ENCODE measurements at regions not wholly inside any gene's neighbourhood (a gene's known extent, or its start where the extent isn't known, plus 50 kb on each side); places are given as distances from the start of the nearest gene placed in this dataset.
"Not testable (repeated sequence)": the region's sequence is repeated elsewhere in the genome, so short reads cannot be mapped to it uniquely, and the experiment has no call there.

- intact Hi-C loops (cut with micrococcal nuclease; ENCODE audit: unreplicated experiment): no loop called here
- H2AFZ ChIP-seq: no peak overlapping the region
- no peak overlapping the region for H3K27ac ChIP-seq
- no peaks in the 10 kb centered on the region for H4K20me1 ChIP-seq (ENCODE audit: insufficient read depth)
- H3K4me3 ChIP-seq: no peak overlapping the region
- no peaks in the 10 kb centered on the region for H3K27me3 ChIP-seq (ENCODE audit: insufficient read depth, low read depth)
- CTCF ChIA-PET: no interaction called here
- no peaks in the 10 kb centered on the region for H3K4me1 ChIP-seq (replicated peaks; ENCODE audit: insufficient read depth)
- no peaks in the 10 kb centered on the region for H3K36me3 ChIP-seq (ENCODE audit: low read depth)
- TF ChIP-seq, protein P1, sequence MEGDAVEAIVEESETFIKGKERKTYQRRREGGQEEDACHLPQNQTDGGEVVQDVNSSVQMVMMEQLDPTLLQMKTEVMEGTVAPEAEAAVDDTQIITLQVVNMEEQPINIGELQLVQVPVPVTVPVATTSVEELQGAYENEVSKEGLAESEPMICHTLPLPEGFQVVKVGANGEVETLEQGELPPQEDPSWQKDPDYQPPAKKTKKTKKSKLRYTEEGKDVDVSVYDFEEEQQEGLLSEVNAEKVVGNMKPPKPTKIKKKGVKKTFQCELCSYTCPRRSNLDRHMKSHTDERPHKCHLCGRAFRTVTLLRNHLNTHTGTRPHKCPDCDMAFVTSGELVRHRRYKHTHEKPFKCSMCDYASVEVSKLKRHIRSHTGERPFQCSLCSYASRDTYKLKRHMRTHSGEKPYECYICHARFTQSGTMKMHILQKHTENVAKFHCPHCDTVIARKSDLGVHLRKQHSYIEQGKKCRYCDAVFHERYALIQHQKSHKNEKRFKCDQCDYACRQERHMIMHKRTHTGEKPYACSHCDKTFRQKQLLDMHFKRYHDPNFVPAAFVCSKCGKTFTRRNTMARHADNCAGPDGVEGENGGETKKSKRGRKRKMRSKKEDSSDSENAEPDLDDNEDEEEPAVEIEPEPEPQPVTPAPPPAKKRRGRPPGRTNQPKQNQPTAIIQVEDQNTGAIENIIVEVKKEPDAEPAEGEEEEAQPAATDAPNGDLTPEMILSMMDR (conservative IDR thresholded peaks at IDR 0.05): no peak
- no peak for TF ChIP-seq EZH2 (IDR thresholded peaks at IDR 0.05; ENCODE audit: low read depth)
- DNase-seq: no peak
- no peak overlapping the region for H3K4me2 ChIP-seq
- H3K9me2 ChIP-seq (ENCODE audit: insufficient read depth): no peaks in the 10 kb centered on the region
- BruUV-seq (replicated peaks): no TSS peak
- no peaks in the 10 kb centered on the region for H3F3A ChIP-seq (ENCODE audit: insufficient read depth, low read depth)
- H3K9me3 ChIP-seq (ENCODE audit: insufficient read depth, low read depth): no peaks in the 10 kb centered on the region
- no peaks in the 10 kb centered on the region for H3K79me2 ChIP-seq (ENCODE audit: low read depth)
- POLR2A ChIA-PET (ENCODE audit: unreplicated experiment): no interaction called here
These were observed 418.2 kb upstream of the SLC39A10 start for GRCh38 chr2:195238826-195239225.

GRCh38 chr2:195238379-195238778 is 418.6 kb upstream of the SLC39A10 start:
- intact Hi-C loops (cut with micrococcal nuclease; ENCODE audit: unreplicated experiment): no loop called here
- POLR2A ChIA-PET (ENCODE audit: unreplicated experiment): no interaction called here
- Histone ChIP-seq H4K20me1 (ENCODE audit: insufficient read depth) (no peaks in the 10 kb centered on the region), H3K36me3 (ENCODE audit: low read depth) (no peaks in the 10 kb centered on the region), H3F3A (ENCODE audit: insufficient read depth, low read depth) (no peaks in the 10 kb centered on the region), H3K4me1 (replicated peaks; ENCODE audit: insufficient read depth) (no peaks in the 10 kb centered on the region), H3K27me3 (ENCODE audit: insufficient read depth, low read depth) (no peaks in the 10 kb centered on the region), H3K27ac (no peak overlapping the region), H2AFZ (no peak overlapping the region), H3K9me3 (ENCODE audit: insufficient read depth, low read depth) (no peaks in the 10 kb centered on the region), H3K4me2 (no peak overlapping the region), H3K9me2 (ENCODE audit: insufficient read depth) (no peaks in the 10 kb centered on the region), H3K79me2 (ENCODE audit: low read depth) (no peaks in the 10 kb centered on the region), H3K4me3 (no peak overlapping the region)
- DNase-seq: no peak
- BruUV-seq (replicated peaks): no TSS peak
- TF ChIP-seq EZH2 (IDR thresholded peaks at IDR 0.05; ENCODE audit: low read depth): no peak
- TF ChIP-seq, protein P1 (conservative IDR thresholded peaks at IDR 0.05): no peak
- CTCF ChIA-PET: no interaction called here

DNA sequence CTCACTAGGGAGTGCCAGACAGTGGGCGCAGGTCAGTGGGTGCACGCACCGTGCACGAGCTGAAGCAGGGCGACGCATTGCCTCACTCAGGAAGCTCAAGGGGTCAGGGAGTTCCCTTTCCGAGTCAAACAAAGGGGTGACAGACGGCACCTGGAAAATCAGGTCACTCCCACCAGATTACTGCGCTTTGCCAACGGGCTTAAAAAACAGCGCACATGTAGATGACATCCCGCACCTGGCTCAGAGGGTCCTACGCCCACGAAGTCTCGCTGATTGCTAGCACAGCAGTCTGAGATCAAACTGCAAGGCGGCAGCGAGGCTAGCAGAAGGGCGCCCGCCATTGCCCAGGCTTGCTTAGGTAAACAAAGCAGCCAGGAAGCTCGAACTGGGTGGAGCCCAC is 428.5 kb upstream of the SLC39A10 start:
- H3K27ac ChIP-seq; POLR2A ChIA-PET (ENCODE audit: unreplicated experiment); H3K27me3 ChIP-seq (ENCODE audit: insufficient read depth, low read depth); H3K79me2 ChIP-seq (ENCODE audit: low read depth); H3K9me2 ChIP-seq (ENCODE audit: insufficient read depth); H3K9me3 ChIP-seq (ENCODE audit: insufficient read depth, low read depth); H3K36me3 ChIP-seq (ENCODE audit: low read depth); CTCF ChIA-PET; BruUV-seq (replicated peaks); H4K20me1 ChIP-seq (ENCODE audit: insufficient read depth); H2AFZ ChIP-seq; H3K4me3 ChIP-seq; intact Hi-C loops (cut with micrococcal nuclease; ENCODE audit: unreplicated experiment); DNase-seq; H3K4me1 ChIP-seq (replicated peaks; ENCODE audit: insufficient read depth); H3K4me2 ChIP-seq; H3F3A ChIP-seq (ENCODE audit: insufficient read depth, low read depth): not testable (repeated sequence)

GRCh38 chr2:195214072-195214471 is 443.0 kb upstream of the SLC39A10 start:
- no peaks in the 10 kb centered on the region for H3K36me3 ChIP-seq (ENCODE audit: low read depth)
- ChIA-PET POLR2A (ENCODE audit: unreplicated experiment) (no interaction called here), CTCF (no interaction called here)
- H3K9me3 ChIP-seq (ENCODE audit: insufficient read depth, low read depth): no peaks in the 10 kb centered on the region
- no peaks in the 10 kb centered on the region for H3F3A ChIP-seq (ENCODE audit: insufficient read depth, low read depth)
- no peak for DNase-seq
- BruUV-seq (replicated peaks): no TSS peak
- intact Hi-C loops (cut with micrococcal nuclease; ENCODE audit: unreplicated experiment): no loop called here
- no peaks in the 10 kb centered on the region for H4K20me1 ChIP-seq (ENCODE audit: insufficient read depth)
- no peaks in the 10 kb centered on the region for H3K4me1 ChIP-seq (replicated peaks; ENCODE audit: insufficient read depth)
- H2AFZ ChIP-seq: no peak overlapping the region
- H3K4me3 ChIP-seq: no peak overlapping the region
- TF ChIP-seq, protein P1 (conservative IDR thresholded peaks at IDR 0.05): no peak
- TF ChIP-seq EZH2 (IDR thresholded peaks at IDR 0.05; ENCODE audit: low read depth): no peak
- H3K27ac ChIP-seq: no peak overlapping the region
- no peaks in the 10 kb centered on the region for H3K9me2 ChIP-seq (ENCODE audit: insufficient read depth)
- no peaks in the 10 kb centered on the region for H3K79me2 ChIP-seq (ENCODE audit: low read depth)
- H3K4me2 ChIP-seq: no peak overlapping the region
- H3K27me3 ChIP-seq (ENCODE audit: insufficient read depth, low read depth): no peaks in the 10 kb centered on the region

Data from PC-9 (cell line).